Lung microvascular endothelial cell (primary cell): ENCODE measurements at regions not wholly inside any gene's neighbourhood (a gene's known extent, or its start where the extent isn't known, plus 50 kb on each side); places are given as distances from the start of the nearest gene placed in this dataset.

Experiments
- DNase-seq, 2 donors: peaks; one replicate each; pipeline versions ENCODE4 v3.0.0 to v3.0.0-alpha.2; 2010; ENCODE audit warnings: low read depth in 2 of 2

DNA sequence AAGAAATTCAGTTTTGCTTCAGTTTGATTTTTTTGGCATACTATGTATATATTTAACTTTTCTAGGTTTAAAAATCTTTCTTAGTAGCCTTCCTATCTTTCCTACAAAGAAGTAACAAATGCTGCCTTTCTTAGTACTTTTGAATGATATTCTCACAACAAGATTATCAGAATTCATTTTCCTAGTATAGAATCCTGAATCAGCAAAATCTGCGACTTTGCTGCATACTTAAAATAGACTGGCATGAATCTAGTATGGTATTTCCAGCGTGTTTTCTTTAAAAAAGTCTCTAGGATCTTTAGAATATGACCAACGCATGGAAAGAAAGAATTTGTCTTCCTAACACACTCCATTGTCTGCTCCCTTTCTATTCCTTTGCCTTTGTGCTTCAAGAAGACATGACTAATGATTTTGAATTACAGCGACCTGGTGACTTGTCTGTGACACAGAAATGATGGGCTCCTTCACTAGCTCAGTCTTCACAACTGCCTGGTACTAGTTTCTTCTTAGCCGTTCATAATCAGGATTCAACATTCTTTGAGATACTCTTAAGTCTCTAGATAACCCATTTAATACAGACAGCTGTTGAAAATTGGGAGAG lies 349.8 kb downstream of the PPARGC1A start:
- DNase-seq: no peak

DNA sequence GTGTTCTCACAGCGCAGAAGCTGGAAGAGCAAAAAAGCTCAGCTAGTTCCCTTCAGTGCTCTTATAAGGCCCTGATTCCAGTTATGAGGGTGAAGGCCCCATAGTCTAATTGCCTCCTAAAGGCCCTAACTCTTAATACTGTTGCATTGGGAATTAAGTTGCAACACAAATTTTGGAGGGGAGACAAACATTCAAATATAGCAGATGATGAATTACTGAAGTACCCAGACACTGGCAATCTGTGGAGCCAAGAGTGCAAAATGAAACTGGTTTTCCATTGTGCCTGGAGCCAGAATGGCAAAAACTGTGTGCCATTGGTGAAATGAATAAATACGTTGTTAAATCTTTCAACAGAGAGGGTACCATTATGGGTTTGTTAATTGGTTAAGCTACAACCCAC lies 356.0 kb downstream of the PPARGC1A start:
- no peak for DNase-seq

DNA sequence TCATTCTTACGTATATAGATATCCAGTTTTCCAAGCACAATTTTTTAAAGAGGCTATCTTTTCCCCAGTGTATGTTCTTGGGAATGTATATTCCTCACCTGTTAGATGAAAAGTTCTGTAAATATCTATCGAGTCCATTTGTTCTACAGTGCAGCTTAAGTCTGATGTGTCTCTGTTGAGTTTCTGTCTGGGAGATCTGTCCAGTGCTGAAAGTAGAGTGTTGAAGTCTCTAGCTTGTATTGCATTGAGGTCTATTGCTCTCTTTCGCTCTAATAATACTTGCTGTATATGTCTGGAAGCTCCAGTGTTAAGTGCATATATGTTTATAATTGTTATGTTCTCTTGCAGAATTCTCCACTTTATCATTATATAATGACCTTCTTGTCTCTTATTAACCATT lies 373.1 kb downstream of the PPARGC1A start:
- DNase-seq: no peak

DNA sequence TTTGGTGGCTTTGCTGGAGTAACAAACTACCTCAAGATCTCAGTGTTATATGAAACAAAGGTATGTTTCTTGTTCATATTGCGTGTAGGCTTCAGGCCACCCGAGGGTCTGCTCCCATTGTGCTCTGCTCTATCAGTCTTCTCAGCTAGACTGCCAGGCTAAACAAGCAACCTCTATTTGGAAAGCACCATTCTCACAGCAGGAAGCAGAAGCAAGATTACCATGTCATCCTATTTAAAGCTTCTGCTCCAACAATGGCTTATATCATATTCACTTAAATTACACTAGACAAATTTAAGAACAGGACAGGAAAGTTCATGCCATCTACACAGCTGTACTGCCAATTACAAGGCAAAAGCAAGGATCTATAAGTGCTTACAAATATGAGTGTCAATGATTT lies 385.8 kb downstream of the PPARGC1A start:
- DNase-seq: no peak

DNA sequence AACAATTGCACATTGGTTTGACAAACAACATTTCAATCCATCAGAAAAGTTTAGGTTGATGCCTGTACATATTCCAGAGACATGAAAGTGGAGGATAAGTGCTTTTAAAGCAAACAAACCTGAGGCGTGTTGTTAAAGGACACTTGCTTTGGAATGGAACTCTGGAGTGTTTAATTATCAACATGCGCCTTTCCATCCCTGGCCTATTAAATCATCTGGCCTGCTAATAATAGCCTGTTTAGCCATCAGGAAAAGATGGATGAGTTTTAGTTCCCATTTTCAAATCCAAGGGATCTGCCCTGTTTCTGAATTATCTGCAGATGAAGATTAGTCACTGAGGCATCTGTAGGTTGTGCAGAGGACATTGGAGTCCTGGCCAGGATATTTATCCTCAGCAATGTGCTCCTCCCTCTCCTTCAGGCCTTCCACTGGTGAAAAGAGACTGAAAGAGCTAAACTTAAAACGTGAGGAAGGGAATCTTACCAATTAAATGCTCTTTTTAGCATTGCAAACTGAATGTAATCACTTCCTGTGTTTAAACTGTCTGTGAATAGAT lies 388.9 kb downstream of the PPARGC1A start:
- DNase-seq: no peak

DNA sequence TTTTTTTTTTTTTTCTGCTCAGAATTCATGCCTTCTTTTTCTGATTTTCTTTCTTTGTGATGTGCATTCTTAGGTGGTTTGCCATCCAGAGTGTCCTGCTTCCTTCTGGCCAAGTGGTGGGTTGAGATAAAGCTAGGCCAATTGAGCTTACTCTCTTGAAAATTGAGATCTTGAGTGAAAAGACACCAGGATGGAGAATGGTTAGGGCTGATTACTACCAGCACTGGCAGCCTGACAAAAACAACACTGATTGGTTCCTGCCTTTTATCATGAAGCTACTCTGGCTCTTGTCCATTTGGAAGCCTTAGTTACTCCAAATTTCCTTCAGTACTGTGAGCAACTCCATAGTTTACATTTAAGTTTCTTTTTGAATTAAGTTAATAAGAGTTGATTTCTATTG lies 404.0 kb downstream of the PPARGC1A start:
- DNase-seq: peak in 1 of 2 donors; percentile 60

DNA sequence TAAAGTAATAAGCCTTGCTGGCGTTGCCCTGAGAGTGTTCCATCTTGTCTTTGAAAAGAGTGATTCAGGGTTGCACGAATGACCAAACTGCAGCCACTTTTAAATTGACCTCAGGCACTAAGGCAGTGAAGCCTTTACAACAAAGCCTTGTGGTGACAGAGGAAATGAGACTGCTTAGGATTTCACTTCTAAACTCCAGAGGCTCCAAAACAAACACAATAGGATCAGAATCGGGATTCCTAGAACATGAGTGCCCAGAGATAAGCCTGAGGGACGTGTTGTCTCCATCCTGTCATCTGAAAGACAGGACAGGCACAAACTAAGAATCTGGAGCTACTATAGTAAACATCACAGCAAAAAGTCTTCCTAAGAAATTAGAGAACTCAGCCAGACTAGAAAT lies 405.2 kb downstream of the PPARGC1A start:
- no peak for DNase-seq

DNA sequence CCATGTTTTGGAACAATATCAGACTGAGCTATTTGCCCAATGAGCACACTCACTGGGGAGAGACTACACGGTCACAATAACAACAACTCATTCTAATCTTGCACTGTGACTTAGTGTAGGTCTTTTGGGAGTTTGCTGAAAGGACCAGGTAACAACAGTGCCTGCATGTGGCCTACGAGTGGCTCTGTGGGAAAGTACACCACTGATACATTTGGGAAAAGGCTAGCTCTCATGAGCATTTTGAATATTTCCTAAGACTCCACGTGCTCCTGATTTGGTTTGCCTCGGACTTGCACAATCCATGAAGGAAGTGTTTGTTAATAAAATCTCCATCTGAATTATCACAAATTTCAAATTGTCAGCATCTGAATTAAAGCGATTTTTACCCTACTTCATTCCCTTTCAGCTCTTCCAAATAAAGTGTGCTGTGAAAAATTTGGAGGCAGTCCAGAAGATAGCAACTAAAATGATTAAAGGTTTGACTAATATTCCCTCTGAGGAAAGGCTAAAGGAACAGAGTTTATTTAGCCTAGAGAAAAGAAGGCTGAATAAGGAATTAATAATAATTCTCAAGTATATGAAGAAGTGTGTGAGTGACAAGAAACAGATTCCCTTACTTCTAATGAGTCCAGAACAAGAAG lies 406.4 kb downstream of the PPARGC1A start:
- DNase-seq: no peak

DNA sequence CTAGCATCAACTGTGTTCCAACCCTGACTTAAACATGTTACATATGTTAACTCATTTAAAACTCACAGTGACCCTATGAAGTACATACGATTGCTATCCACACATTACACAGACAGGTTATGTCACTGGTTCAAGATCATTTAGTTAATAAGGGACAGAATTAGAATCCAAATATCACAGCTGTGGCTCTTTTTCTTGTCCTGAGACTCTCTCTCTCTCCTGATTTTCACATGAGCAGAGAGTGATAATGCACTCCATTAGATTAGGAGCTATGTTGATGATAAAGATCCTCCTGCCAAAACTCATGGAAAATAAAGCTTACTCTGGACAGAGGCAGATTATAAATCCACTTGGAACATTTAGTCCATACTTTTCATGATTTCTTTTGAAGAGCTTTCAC lies 408.3 kb downstream of the PPARGC1A start:
- DNase-seq: no peak

DNA sequence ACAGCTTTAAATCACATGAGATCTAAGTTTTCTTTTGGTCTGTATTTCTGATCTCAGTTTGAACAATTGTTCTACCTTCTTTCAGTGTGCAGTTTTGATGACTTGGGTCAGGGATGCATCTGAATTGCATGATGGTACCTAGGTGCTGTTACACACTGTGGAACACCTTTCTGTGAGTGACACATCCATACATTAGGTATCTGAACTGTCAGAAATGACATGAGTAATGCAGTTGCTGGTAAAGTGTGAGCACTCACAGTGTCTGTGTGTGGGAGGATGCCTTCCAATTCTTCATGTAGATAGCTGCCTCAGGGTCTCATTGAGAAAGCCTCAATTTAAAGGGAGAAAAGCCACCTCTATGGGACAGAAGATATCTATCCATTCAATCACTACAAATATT lies 411.9 kb downstream of the PPARGC1A start:
- DNase-seq: no peak

DNA sequence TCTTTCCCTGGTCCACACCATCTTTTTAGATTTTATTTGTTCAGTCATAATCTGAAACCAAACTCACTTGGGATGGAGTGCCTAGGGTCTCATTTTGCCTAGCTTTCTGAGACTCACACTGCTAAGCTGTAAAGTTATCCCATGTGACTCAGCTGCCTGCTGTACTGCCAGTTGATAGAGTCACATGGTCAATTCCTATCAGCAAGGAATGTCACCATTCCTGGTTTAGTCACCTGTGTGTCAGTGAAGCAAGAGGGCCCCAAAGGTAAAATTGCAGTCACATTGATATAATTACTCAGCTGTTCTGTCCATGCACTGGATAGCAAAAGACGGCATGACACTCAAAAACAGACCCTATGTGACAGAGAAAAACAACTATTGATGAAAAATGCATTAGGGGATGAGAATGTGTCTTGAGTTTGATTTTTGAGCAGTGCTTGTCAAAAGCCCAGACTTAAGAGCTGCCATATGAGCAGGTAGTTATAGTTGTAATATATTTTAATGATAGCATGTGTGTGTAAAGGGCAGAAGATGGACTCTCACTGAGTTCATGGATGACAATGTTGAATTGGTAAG lies 413.2 kb downstream of the PPARGC1A start:
- DNase-seq: no peak

DNA sequence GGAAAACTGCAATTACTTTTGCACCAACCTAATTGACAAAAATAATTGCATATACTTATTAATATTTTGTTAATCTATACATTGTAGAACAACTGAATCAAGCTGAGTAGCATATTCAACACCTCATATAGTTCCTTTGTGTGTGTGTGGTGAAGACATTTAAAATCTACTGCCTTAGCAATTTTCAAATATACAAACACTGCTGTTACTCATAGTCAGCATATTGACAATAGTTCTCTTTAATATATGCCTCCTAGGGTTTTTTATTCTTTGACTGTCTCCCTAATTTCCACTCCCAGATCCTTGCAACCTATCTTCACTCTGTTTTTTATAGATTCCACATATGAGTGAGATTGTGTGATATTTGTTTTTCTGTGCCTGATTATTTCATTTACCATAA lies 426.8 kb downstream of the PPARGC1A start:
- DNase-seq: no peak

DNA sequence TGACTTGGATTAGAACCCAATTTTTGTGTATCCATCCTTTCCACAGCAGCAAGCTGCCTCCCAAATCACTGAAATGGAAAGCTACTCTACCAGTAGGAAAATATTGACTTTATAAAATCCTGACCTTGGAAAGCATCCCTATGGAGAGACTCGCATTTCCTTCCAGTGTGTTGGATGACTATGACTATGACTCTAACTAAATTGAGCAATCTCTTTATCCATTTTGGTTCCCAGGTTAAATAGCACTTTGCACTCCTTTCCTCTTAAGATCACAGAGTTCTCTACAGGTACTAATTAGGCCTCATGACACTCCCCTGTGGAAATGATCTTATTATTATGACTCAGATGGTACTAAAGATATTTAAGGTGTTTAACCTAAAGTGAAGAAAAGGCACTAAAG lies 431.8 kb downstream of the PPARGC1A start:
- DNase-seq: peak in 1 of 2 donors; percentile 11

DNA sequence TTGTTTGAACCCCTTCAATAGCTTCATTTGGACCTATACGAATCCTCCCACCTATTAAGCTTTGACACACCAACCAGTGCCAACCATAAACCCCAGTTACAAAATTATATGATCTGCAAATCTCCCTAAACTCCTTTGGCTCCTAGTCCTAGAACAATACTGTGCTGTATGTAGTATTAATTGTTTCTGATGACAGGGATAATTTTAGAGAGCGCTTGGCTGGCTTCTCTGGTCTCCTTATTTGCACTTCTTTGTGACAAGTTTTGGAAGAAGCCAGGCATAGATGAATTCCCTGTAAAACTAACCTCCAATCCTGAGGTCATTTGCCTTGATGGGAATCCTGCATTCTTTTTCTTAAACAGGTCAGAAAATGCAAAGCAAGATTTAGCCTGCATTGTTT lies 433.0 kb downstream of the PPARGC1A start:
- DNase-seq: no peak

DNA sequence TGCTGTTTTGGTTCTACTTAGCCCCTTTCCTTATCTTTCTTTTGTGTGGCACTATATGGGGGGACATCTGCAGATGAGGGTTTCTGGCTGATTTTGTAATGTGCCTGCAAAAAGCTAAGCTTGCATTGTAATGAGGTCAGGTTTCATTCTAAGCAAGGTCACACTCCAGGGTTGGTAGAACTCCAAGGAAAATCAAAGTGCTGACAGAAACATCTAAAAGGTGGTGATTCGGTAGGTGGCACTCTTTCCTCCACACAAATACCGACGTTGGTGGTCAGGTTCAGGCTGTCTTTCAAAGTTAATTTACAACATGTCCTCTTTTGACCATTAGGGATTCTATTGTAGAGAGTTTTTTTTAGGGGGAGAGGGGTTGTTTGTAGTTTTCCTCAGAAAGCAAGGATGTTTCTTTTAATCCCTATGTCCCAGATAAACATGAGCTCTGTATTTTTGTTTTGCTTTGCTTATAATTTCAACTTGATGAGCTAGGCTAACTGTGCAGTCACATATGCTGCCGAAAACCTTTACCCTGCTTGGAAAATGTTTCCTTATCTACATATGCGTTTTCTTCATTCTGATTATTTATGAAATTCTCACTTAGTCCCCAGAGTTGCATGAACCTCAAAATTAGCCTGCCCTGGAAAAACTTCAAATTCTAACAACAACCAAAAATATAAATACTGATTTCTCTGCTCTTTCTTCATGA lies 434.2 kb downstream of the PPARGC1A start:
- DNase-seq: peak in 1 of 2 donors; percentile 21

DNA sequence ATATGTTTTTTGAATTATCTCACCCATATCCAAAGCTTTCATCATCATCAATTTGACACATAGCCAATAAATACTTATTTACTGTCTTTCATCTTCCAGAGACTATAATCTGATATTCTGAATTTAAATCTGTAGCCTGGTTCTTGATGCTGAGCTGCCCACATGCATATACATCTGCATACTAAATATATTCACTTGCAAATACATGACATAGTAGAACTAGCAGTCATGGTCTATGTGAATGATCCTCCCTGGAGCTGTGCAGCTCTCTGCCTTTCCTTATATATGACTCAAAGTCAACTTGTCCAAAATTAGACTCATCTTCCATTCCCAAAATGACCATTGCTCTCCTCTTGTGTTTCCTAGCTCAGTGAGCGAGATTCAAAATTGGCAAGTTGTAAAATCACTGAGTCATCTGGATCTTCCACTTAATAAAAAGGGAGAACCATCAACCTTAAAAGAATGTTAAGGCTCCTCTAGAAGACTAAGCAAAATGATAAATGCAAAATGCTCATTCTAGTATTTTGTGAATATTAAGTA lies 448.2 kb downstream of the PPARGC1A start:
- no peak for DNase-seq

DNA sequence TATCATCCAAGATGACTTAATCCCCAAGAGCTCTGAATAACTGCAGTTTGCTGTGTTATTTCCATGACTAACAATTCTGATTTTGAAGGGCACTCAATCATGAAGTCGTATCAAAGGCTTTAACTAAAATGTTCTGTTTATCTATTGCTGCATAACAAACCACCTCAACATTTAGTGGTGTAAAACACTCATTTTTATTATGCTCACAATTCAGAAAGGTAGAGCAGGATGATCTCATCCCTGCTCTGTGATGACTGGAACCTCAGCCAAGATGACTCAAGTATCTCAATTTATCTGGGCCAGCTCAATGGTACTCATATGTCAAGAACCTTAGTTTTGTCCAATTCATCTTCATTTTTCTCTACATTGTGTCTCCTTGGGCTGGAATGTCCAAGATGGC lies 451.1 kb downstream of the PPARGC1A start:
- DNase-seq: no peak

DNA sequence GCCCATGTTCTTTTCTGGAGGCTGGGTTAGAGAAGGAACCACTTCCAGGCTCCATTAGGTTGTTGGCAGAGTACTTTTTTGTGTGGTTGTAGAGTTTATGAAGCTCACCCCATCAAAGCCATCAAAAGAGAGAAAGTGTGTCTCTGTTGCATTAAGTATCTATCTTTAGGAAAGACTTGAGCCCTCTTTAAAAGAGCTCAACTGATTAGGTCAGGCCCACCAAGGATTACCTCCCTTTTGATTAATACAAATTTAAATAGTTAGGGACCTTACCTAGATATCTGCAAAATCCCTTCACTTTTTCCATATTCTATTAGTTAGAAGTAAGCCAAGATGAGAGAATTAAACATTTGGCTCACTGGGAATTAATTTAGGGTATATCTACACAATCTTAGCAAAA lies 460.4 kb downstream of the PPARGC1A start:
- DNase-seq: no peak

DNA sequence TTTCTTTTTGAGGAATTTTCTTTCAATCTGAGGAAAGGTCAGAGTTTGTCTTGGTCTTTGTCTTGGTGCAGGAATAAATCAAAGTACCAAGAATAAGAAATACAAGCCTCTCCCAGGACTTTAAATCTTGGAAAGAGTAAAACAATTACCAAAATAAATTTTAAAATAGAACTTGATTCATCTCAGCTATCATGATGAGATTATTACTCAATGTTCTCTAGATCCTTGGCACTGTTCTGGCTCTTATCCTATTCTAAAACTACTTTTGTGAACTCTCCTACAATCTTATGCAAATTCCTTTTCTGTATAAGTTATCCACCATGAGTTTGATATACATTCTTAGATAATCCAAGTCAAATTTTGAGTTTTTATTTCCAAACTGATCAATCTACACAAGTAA lies 464.3 kb downstream of the PPARGC1A start:
- DNase-seq: no peak

DNA sequence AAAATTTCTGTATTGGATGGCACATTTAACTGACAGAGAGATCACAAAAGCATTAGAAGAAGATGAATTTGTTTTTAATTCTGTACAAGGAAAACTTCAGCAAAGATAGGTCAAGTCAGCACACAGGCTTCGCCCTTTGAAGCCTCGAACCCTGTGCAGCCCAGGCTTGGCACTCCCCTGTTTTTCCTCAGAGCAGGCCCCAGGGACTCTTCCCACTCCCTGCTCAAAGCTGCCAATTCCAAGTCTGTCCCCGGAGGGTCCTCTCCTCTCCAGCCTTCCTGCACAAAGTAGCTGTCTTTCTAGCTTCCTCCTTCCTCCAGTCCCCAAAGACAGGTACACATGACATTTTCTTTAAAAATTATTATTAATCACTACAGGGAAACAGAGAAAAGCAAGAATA lies 466.3 kb downstream of the PPARGC1A start:
- DNase-seq: no peak

DNA sequence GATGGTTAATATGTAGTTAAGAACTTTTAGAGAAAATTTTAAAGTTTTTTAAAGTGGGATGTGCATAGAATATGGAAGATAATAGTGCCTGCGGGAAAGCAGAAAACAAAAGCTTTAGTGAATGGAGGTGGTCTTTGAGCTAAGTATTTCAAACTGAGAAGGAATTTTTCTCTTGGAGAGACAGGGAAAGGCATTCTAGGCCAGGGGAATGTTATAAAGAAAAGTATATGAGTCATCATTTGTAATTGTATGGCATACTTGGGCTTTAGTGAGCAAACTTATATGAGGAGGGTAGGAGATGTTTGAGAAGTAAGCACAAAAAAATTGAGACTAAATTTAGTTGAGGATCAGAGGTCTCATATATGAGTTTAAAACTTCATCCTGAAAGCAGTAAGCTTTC lies 467.0 kb downstream of the PPARGC1A start:
- DNase-seq: no peak

DNA sequence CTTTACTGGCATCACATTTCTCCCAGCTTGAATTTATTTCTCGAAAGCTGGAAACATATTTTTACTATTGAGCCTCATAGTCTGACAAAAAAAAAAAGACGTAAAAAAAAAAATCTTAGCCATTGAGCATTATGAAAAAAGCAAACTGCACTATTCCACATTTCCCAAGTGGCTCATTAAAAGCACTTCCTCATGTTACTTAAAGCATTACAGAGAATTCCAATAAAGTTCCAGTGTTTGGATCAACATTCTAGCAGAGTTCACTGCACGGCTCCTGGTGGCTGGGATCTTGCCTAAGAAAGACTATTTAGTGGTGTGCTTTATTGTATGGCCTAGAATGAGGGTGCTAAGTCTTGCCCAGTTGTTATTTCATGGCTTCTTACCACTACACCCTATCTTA lies 476.2 kb downstream of the PPARGC1A start:
- no peak for DNase-seq
